ENCODE measurements at regions not wholly inside any gene's neighbourhood (a gene's known extent, or its start where the extent isn't known, plus 50 kb on each side); places are given as distances from the start of the nearest gene placed in this dataset.

DNA sequence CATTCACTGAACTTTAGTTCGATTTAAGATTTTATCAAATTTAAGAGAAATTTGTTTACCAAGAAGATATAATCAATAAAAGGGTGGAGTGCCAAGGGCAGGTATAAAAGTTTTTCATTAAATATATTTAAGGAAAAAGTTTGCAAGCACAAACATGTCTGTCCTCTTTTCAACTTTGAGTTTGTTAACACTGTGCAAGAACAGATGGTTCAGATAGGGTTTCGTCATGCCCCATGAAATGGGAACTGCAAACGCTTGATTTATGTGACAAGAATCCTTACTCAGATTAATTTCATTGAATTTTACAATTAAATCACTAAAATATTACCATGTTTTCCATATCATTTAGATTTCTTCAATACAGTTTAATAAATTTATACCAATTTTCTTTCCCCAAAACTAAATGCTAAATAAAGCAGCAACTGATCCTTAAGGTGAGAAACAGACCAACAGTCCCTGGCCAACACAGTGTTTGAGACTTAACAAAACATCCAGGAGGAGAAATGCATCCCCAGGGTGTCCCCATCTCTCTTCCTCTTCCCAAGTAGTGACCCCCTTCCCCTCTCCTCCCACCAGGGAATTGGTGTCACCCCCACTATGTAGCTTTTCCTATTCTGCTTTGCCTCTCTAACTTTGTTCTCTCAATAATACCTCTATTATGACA lies 292.9 kb downstream of the LTN1 start:
- DNase-seq (no peak), ATAC-seq (no peak)
- TF ChIP-seq, protein P1, sequence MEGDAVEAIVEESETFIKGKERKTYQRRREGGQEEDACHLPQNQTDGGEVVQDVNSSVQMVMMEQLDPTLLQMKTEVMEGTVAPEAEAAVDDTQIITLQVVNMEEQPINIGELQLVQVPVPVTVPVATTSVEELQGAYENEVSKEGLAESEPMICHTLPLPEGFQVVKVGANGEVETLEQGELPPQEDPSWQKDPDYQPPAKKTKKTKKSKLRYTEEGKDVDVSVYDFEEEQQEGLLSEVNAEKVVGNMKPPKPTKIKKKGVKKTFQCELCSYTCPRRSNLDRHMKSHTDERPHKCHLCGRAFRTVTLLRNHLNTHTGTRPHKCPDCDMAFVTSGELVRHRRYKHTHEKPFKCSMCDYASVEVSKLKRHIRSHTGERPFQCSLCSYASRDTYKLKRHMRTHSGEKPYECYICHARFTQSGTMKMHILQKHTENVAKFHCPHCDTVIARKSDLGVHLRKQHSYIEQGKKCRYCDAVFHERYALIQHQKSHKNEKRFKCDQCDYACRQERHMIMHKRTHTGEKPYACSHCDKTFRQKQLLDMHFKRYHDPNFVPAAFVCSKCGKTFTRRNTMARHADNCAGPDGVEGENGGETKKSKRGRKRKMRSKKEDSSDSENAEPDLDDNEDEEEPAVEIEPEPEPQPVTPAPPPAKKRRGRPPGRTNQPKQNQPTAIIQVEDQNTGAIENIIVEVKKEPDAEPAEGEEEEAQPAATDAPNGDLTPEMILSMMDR (IDR thresholded peaks at IDR 0.05): no peak
- Histone ChIP-seq H3K4me1 (no peaks in the 10 kb centered on the region), H3K27me3 (no peaks in the 10 kb centered on the region), H3K4me3 (no peak overlapping the region), H3K27ac (no peak overlapping the region), H3K9me3 (peaks cover 0 to 13% of the 10 kb centered on the region in 2 donors), H3K36me3 (no peaks in the 10 kb centered on the region)
- intact Hi-C loops (cut with DNase I): no loop called here

DNA sequence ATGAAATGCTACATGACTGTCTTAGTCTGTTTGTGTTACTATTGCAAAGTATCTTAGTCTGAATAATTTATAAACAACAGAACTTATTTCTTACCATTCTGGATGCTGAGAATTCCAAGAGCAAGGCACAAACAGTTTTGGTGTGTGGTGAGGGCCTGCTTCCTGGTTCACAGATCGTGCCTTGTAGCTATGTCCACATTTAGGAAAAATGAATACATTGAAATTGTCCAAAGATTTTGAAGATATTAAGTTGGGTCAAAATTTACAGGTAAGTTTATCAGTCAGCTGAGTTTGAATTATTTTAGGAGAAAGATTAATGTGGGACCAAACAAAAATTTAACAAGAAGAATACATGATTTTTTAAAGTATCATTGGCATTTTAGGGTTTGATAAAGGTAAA lies 293.5 kb downstream of the LTN1 start:
- H3K9me3 ChIP-seq: peaks cover 0 to 13% of the 10 kb centered on the region in 2 donors
- DNase-seq: no peak
- ATAC-seq: no peak
- TF ChIP-seq, protein P1 (IDR thresholded peaks at IDR 0.05): no peak
- no peaks in the 10 kb centered on the region for H3K4me1 ChIP-seq
- no peak overlapping the region for H3K4me3 ChIP-seq
- no peaks in the 10 kb centered on the region for H3K36me3 ChIP-seq
- H3K27ac ChIP-seq: no peak overlapping the region
- no peaks in the 10 kb centered on the region for H3K27me3 ChIP-seq
- intact Hi-C loops (cut with DNase I): no loop called here

DNA sequence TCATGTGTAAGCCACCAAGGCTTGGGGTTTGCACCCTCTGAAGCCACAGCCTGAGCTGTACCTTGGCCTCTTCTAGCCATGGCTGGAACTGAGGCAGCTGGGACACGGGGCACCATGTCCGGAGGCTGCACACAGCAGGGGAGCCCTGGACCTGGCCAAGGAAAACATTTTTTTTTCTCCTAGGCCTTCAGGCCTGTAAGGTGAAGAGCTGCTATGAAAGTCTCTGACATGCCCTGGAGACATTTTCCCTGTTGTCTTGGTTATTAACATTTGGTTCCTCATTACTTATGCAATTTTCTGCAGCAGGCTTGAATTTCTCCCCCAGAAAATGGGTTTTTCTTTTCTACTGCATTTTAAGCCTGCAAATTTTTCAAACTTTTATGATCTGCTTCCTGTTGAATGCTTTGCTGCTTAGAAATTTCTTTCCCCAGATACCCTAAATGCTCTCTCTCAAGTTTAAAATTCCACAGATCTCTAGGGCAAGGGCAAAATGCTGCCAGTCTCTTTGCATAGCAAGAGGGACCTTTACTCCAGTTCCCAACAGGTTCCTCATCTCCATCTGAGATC lies 295.8 kb downstream of the LTN1 start:
- intact Hi-C loops (cut with DNase I): no loop called here

DNA sequence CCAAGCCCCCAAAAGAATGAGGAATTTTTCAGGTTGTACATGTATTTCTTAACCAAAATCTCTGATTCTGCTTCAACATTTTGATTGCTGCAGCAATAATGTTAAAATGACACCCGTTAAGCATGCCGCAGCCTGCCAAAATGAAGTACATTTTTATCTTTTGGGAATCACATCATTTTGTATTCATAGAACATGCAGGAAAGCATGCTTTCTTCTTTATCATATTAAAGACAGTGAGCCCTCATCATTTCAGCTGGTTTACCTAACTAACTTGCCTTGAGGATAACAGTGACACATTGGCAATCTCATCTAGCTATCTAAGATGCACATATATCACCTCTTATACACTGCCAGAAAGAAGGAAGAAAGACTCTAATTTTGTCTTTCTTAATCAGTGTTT lies 299.2 kb downstream of the LTN1 start:
- H3K27ac ChIP-seq: no peak overlapping the region
- H3K4me3 ChIP-seq: no peak overlapping the region
- H3K27me3 ChIP-seq: no peaks in the 10 kb centered on the region
- no peaks in the 10 kb centered on the region for H3K4me1 ChIP-seq
- TF ChIP-seq, protein P1 (IDR thresholded peaks at IDR 0.05): no peak
- H3K36me3 ChIP-seq: no peaks in the 10 kb centered on the region
- ATAC-seq: no peak
- no peak for DNase-seq
- intact Hi-C loops (cut with DNase I): no loop called here
- H3K9me3 ChIP-seq: peaks cover 0 to 4% of the 10 kb centered on the region in 2 donors

More for the DNA sequence above, 295.8 kb downstream of the LTN1 start:
- TF ChIP-seq, protein P1 (IDR thresholded peaks at IDR 0.05): no peak
- H3K4me1 ChIP-seq: no peaks in the 10 kb centered on the region
- DNase-seq (no peak), ATAC-seq (no peak)
- no peaks in the 10 kb centered on the region for H3K36me3 ChIP-seq
- peaks cover 0 to 4% of the 10 kb centered on the region in 2 donors for H3K9me3 ChIP-seq
- H3K27ac ChIP-seq: no peak overlapping the region
- H3K4me3 ChIP-seq: no peak overlapping the region
- H3K27me3 ChIP-seq: no peaks in the 10 kb centered on the region

DNA sequence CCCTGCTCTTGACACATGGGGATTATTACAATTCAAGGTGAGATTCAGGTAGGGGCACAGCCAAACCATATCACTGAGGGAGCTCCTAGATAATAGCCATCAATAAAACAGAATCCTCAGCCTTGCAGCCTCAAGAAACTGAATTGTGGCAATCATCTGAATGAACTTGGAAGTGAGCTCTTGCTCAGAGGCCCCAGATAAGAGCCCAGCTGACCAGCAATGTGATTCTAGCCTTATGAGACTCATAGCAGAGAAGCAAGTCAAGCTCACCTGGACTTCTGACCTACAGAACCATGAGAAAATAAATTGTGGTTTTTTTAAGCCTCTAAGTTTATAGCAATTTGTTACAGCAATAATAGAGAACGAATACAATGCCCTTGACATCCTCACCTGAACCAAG lies 302.5 kb downstream of the LTN1 start:
- Histone ChIP-seq H3K9me3 (no peaks in the 10 kb centered on the region), H3K4me3 (no peak overlapping the region), H3K27ac (no peak overlapping the region), H3K27me3 (no peaks in the 10 kb centered on the region), H3K4me1 (no peaks in the 10 kb centered on the region), H3K36me3 (no peaks in the 10 kb centered on the region)
- DNase-seq: no peak
- TF ChIP-seq, protein P1 (IDR thresholded peaks at IDR 0.05): no peak
- intact Hi-C loops (cut with DNase I): no loop called here
- ATAC-seq: no peak

Data from left lung (tissue), 4 donors.